ENCODE measurements at regions not wholly inside any gene's neighbourhood (a gene's known extent, or its start where the extent isn't known, plus 50 kb on each side); places are given as distances from the start of the nearest gene placed in this dataset.
A peak's percentile ranks its signal among the peaks of the same experiment; 100 is the strongest.

DNA sequence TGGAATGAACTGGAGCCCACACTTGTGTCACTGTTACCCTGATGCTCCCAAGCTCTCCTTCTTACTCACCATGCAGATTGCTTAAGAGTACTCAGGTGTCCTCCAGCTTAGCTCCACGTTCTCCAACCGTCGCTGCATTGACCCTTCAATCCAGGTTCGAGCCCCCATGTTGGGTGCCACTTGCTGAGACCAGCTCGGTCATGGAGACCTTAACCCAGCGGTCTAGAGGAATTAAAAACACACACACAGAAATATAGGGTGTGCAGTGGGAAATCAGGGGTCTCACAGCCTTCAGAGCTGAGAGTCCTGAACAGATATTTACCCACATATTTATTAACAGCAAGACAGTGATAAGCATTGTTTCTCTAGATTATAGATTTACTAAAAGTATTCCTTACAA, 229.1 kb upstream of the APCDD1 start:
- intact Hi-C loops (cut with DNase I) = no loop called here
- DNase-seq = no peak
- no peak for ATAC-seq

DNA sequence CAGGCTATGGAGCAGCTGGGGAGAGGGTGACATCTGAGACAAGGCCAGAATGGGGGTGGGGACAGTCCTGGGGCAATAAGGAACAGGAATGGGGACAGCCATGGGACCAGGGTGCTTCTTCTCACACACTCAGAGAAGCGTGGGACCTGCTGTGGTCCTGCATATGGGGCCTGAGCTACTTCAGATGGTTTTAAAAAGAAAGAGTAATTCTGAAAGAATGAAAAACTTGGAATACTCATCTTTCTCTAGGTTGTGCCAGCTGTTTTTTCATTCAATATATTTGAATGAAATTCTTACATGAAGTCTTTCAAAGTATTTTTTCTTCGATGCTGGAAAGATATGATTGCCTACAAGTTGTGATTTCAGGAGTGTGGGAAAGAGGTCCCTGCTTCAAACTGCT, 227.5 kb upstream of the APCDD1 start:
- ATAC-seq = no peak
- no peak for DNase-seq
- intact Hi-C loops (cut with DNase I) = no loop called here

DNA sequence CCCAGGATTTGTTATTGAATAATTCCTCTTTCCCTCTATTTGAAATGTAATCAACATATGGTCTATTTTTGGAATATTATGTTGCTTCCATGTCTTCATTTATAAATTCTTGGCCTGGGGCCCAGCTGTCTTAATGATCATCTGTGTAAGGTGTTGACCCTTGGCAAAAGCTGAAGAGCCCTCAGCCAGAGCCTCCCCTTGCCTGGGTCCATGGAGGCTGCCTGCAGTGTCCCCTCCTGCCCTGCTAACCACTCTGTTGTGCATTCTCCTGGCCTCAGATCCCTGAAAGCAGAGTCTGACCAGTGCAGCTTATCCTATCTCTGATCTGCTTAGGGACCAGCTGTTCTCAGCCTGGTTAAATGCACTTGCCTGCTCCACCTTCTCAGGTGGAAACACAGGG, 226.1 kb upstream of the APCDD1 start:
- intact Hi-C loops (cut with DNase I) = no loop called here
- peak in 1 of 2 donors; percentile 19 for ATAC-seq

DNA sequence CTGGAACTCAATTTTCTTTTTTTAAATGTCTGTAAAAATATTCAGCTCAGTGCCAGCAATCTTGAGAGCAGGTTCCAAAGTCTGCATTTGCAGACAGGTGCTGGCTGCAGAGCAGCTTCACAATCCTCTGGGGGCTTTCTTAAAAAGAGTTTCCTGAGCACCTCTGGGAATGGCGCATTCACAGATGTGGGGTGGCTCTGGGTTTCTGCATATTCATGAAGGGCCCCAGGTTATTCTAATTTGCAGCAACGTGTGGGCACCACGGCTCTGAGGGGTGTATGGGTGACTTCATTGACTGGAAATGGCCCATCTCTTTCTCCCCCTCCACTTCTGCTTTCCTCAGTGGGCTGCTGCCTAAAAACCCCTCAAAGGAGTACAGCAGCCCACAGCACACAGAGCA, 225.0 kb upstream of the APCDD1 start:
- no peak for DNase-seq
- intact Hi-C loops (cut with DNase I) = no loop called here
- ATAC-seq = no peak

More for the DNA sequence above, 226.1 kb upstream of the APCDD1 start:
- DNase-seq = no peak

DNA sequence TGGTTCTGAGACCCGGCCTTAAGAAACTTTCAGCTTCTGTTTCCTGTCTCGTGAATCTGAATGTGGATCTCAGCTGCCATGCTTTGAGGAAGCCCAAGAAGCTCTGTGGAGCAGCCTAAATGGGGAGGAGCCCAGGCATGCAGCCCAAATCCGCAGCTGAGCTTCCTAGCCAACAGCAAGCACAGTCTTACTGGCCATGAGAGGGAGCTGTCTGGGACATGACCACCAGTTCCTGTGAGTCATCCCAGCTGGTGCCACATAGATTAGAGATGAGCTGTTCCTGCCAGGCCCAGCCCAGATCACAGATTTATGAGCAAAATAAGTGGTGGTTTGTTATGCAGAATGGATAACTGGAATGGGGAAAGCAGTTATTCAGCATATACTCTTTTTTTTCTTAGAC, 224.4 kb upstream of the APCDD1 start:
- intact Hi-C loops (cut with DNase I) = no loop called here
- ATAC-seq (peak in 1 of 2 donors; percentile 56), DNase-seq (no peak)

DNA sequence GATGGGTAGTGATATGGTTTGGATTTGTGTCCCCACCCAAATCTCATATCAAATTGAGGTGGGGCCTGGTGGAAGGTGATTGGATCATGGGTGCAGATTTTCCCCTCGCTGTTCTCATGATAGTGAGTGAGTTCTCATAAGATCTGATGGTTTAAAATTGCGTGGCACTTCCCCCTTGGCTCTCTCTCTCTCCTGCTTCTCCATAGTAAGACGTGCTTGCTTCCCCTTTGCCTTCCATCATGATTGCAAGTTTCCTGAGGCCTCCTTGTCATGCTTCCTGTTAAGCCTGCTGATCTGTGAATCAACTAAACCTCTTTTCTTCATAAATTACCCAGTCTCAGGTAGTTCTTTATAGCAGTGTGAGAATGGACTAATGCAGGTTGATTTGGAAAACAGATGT, 223.2 kb upstream of the APCDD1 start:
- no peak for DNase-seq
- intact Hi-C loops (cut with DNase I) = no loop called here
- no peak for ATAC-seq

DNA sequence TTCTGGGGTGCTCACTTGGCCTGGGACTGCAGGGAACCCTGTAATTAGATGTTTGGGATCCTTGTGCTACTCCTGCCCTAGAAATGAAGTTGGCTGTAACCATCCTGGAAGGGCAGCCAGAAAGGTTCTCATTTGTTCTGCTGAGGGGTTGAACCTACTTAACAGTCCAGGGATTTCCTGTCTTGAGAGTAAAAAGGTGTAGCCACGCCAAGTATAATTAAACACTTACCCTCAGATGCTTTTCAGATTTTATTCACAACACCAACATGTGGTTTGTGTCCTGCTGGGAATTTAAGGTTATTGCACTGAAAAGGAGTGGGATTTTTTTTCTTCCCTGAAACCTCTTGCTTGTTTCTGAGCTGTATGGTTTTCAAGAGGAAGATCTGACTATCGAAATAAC, 222.4 kb upstream of the APCDD1 start:
- intact Hi-C loops (cut with DNase I) = no loop called here
- no peak for DNase-seq
- no peak for ATAC-seq

DNA sequence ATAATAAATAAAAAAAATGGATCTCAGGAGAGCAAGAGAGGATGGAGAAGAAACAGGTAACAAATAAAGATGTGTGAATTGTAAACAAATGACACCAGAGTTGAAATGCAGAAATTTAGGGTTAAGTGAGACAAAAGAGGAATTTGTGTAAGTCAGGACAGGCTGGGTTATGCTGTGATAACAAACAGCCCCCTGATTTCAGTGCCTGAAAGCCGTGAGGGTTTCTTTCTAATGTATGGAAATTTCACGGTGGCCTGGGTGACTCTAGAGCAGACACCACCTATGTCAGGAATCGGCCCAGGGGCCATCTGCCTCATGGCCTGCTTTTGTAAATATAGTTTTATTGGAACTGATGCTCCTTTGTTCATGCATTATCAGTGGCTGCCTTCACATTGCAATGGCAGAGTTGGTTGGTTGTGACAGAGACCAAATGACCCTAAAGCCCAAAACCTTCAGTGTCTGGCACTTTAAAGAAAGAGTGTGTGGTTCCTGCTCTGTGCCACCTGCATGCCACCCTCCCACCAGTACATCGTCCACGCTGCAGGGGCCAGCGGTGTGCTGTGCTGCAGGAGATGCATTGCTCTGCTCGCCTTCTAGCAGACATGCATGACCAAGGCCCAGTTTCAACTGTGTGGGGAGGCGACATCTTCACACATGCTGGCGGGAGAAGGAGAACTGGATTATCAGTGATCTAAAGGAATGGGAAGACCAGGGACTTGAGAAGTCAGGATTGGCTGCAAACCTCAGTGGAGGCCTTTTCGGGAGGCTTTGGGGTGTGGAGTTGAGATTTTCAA, 221.2 kb upstream of the APCDD1 start:
- ATAC-seq (no peak), DNase-seq (no peak)
- intact Hi-C loops (cut with DNase I) = no loop called here

DNA sequence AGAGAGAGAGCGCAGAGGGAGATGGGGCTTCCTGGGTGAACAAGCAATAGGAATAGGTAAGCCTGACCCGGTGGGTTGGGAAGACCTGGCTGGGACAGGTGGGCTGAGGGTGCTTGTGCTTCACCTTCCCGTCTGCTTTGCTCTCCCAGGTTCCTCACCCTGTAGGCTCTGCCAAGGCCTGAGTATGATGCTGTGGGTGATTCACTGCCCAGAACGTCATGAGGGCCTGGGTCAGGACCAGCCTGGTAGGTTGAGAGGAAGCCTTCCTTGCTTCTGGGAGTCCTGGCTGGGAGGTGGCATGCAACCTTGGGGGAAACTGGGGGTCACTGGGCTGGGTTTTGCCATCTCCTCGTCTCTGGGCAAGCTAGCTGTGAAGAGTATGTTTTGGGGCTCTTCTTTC, 220.2 kb upstream of the APCDD1 start:
- DNase-seq (no peak), ATAC-seq (peak in 1 of 2 donors; percentile 69)
- intact Hi-C loops (cut with DNase I) = no loop called here

DNA sequence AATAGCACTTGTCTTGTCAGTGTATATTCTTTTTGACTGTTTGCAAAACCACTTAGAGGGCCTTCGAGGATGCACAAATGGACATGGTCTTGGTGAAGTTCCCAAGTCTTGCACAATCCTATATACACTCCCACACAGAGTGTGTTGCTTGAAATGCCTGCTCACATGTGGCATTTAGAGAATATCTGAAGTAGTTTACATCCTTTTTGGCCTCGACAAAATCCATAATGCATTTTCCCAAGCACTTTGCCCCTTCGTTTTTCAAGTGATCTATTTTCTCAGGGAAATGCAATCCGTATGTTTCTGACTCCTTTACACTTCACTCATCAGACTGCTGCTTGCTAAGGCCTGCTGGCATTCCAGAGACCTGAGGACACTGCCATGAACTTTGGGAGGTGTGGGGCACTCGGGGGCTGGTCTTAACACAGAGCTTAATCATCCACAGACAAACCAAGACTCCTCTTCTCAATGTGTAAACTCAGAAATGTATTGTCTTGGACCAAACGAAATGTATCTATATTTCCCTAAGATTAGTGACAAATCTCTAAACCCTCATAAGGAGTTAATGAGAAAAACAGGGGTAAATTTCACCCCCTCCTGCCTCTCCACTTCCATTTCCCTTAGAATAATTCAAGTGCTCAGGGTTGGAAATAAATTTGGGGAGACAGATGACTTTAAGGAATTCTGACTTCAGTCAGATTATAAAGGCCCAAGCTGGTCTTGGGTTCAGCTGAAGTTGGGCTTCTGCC, 219.3 kb upstream of the APCDD1 start:
- intact Hi-C loops (cut with DNase I) = no loop called here
- DNase-seq (no peak), ATAC-seq (peak; percentile 64 to 66)

DNA sequence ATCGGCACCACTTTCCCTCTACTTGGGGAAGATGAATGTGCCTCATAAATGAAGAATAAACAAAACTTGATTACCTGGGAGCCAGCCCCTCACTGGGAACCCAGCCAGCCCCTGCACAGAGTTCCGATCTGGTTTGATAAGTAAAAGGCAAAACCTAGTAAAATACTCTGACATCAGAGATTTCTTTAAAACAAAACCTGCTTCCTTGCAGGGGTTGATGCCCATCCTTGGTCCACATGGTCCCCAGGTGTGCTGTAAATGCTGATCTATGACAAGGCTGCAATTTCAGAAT, 218.8 kb upstream of the APCDD1 start:
- ATAC-seq (no peak), DNase-seq (no peak)
- intact Hi-C loops (cut with DNase I) = no loop called here

DNA sequence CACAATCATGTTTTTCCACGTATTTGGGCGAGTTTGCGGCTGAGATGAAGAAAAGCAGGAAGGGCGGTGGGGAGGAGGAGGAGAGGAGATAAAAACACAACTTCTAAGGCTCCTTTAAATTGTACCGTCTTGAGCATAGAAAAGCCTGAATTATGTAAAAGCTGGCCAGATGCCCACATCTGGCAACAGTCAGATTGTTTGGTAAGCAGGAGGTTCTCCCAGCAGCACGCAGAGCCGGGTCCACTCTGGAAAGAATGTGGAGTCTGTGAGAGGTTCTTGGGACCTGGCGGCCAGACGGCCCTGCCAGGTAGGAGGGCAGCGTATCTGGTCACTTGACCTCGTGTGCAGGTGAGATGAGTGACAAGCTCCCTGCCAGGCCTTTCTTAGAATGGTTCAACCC, 215.3 kb upstream of the APCDD1 start:
- peak; percentile 68 for DNase-seq
- intact Hi-C loops (cut with DNase I) = no loop called here
- peak in 1 of 2 donors; percentile 57 for ATAC-seq

DNA sequence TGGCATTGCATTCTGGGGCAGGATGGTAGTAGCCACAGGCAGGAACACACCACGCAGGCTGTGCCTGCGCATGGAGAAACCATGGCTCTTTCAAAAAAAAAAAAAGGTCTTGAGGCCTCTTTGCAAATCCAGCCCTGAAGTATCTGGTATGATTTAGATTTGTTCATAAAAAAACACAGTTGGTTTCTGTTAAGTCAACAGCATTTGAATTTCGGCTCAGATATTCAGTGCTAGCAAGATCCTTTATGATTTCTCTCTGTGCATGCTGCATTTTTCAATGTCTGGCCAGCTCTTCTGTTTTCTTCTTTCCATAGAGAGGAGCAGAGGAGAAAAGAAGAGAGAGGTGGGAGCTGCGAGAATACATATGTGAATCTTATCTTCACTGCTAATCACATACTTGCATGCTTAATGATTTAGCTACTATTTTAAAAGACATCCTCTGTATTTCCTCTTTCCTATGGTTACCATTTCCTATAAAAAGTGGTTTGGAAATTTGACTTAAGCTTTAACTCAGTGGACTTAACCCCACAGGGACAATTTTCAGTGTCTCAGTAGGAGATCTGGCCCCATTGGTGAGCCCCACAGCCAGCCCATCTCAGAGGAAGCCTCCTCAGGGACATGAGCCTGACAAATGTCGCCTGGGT, 214.3 kb upstream of the APCDD1 start:
- DNase-seq = no peak
- no peak for ATAC-seq
- intact Hi-C loops (cut with DNase I) = no loop called here

DNA sequence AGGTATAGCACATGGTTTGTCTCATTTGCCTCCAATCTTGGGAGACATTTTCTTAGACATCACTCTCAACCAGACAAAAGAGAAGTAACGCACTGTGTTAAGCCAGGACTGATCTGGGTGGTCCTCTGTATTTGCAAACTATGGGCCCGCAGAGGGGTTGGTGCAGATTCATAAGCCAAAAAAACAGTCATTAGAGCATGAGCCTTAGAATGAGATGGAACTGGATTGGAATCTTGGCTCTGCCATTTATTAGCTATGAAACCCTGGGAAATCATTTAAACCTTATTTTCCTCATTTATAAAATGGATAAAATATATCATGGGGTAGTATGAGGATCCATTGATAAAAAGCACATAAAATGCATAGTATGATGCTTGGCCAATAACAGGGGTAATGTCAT, 213.5 kb upstream of the APCDD1 start:
- DNase-seq (no peak), ATAC-seq (no peak)
- intact Hi-C loops (cut with DNase I) = no loop called here

DNA sequence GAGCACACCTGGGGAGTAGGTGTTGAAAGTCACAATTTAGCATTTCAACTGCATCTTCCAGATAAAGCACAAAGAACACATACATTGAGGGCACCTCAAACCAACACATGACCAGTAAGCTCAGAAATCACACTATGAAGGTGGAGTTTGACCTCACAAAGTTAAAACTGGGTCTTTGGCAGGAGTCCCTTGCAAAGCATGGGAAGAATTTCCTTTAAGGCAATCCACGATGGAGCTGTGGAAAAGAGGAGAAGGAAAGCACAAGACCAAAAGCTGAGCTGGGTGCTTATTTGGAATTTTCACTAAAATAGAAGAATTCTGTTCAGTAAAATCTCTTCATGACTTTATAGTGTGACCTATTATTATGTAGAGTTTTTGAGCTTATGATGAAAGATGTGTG, 212.9 kb upstream of the APCDD1 start:
- intact Hi-C loops (cut with DNase I) = no loop called here
- no peak for ATAC-seq
- DNase-seq = no peak

DNA sequence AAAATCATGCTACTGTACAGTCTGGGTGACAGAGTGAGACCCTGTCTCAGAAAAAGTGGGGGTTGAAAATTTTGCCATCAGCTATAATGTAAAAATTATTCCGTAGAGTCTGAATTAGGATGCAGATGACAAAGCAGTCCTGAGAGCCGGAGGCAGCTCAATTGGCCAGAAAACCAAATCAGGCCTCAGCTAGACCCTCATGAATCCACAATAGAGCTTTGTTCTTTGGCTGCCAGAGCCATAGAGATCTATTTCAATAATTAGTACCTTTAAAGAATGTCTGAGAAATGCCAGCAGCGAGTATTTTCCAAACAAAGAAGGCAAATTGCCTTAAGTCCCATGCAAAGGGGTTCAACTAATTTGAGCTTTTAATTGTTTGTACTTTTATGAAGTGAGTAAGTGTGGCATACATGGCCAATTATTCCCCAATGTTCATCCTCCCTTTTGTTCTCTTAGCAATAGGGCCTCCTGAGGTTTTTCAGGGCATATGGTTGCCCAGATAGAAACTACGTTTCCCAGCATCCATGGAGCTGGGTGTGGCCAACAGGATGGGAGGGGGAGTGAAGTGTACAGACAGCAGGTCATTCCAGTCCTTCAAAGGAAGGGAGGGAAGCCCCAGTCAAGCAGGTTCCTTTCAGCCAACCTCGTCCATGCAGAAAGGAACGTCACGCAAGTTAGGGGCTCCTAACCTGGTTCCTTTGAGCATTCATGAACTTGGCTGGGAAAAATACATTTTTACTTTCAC, 211.3 kb upstream of the APCDD1 start:
- intact Hi-C loops (cut with DNase I) = no loop called here
- ATAC-seq (no peak), DNase-seq (no peak)

DNA sequence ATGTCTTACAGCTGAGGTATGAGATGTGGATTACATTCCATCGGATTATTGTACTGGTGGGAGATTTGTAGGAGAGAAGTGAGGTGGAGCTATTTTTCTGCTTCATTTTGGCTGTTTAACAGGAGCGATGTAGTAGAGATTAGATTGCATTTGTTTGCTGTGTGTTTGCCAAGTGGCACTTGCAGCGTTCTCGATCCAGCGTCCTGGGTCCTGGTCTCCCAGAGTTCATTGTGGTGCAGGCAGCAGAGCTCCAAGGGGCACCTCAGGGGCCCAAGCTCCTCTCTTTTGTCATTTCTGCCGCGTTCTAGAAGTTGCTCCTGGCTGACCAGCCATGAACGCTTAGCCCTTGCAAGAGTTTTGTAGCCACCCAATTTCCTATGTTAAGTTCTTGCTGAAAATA, 210.1 kb upstream of the APCDD1 start:
- ATAC-seq (no peak), DNase-seq (no peak)
- intact Hi-C loops (cut with DNase I) = no loop called here

DNA sequence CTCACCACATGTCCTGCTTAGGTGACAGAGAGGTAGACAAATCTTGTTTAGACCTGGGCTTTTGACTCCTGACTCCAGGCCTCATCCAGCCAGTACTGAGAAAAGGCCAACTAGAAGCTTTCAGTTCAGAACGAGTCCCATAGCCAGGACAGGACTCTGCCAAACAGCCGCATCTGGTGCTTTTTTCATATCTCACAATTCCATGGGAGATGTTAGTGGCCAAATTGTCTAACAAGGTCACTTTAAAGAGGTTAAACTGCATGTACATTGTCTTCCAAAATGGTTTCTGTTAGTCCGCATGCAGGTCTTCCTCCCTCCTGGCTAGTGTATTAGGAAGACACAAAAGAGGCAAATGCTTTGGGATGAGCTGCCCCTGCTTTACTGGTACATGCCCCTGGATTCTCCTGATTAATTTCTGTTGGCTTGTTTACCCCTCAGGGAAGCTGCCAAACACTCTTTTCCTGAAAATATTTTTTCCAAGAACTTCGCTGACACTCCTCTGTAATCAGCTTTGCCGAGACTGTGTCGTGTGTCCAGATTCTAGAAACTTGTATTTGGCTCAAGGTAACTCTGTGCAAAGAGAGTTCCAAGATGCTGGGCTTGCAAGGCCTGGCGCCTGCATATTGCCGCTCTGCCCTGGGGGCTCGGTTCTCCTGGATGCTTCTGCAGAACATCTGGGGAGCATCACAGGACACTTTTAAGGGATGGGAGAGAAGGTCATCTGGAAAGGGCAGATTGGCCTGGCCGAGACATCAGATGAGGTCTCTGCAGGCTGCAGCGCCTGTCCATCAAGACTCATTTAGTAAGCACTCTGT, 209.2 kb upstream of the APCDD1 start:
- intact Hi-C loops (cut with DNase I) = no loop called here
- DNase-seq = no peak
- ATAC-seq = peak; percentile 25 to 59

DNA sequence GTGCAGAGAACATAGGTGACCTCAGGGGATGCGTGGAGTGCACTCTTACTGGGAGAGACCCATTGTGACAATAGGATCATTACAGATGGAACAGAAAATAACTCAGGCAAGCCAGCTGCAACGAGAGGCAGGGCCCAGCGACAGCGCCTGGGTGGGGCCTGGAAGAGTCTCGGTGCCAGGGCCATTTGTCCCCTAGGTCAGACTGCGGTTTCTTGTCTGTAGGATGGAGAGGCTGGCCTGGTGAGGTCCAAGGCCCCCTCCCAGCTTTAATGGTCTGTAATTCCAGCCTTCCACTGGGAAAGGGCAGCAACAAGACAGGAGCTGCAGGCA, 208.6 kb upstream of the APCDD1 start:
- ATAC-seq = no peak
- intact Hi-C loops (cut with DNase I) = no loop called here
- DNase-seq = no peak
